ENCODE measurements at regions not wholly inside any gene's neighbourhood (a gene's known extent, or its start where the extent isn't known, plus 50 kb on each side); places are given as distances from the start of the nearest gene placed in this dataset.

- no peak for TF ChIP-seq CTCF (IDR thresholded peaks at IDR 0.05; ENCODE audit: insufficient read depth, low read length, poor library complexity, severe bottlenecking)
- TF ChIP-seq EZH2phosphoT487 (conservative IDR thresholded peaks at IDR 0.05; ENCODE audit: low read length) = no peak
- Histone ChIP-seq H3K4me2 (ENCODE audit: low read depth, low read length, poor library complexity, severe bottlenecking) (no peak overlapping the region), H3K79me2 (ENCODE audit: insufficient read depth, low read length) (no peaks in the 10 kb centered on the region), H3K9me2 (replicated peaks; ENCODE audit: insufficient read depth, low read length) (no peaks in the 10 kb centered on the region), H3F3A (ENCODE audit: insufficient read depth) (no peaks in the 10 kb centered on the region), H3K36me3 (ENCODE audit: low read length) (no peaks in the 10 kb centered on the region), H3K4me3 (ENCODE audit: insufficient read depth, low read length, poor library complexity, severe bottlenecking) (no peak overlapping the region), H4K20me1 (ENCODE audit: low read depth, low read length) (no peaks in the 10 kb centered on the region), H3K27ac (ENCODE audit: low read depth, low read length) (no peak overlapping the region), H3K27me3 (ENCODE audit: low read length) (no peaks in the 10 kb centered on the region), H3K9me3 (ENCODE audit: insufficient read depth, low read length) (no peaks in the 10 kb centered on the region), H2AFZ (ENCODE audit: low read depth, low read length, severe bottlenecking) (no peak overlapping the region), H3K9ac (ENCODE audit: low read length) (no peak overlapping the region)
Measured at GRCh38 chr12:34348064-34348463, 325.8 kb downstream of the ALG10 start.

GRCh38 chr12:34348836-34349672 is 326.8 kb downstream of the ALG10 start:
- Histone ChIP-seq H3K27me3 (ENCODE audit: low read length) (no peaks in the 10 kb centered on the region), H2AFZ (ENCODE audit: low read depth, low read length, severe bottlenecking) (no peak overlapping the region), H3F3A (ENCODE audit: insufficient read depth) (no peaks in the 10 kb centered on the region), H3K36me3 (ENCODE audit: low read length) (no peaks in the 10 kb centered on the region), H3K4me2 (ENCODE audit: low read depth, low read length, poor library complexity, severe bottlenecking) (no peak overlapping the region), H3K4me3 (ENCODE audit: insufficient read depth, low read length, poor library complexity, severe bottlenecking) (no peak overlapping the region), H4K20me1 (ENCODE audit: low read depth, low read length) (no peaks in the 10 kb centered on the region), H3K79me2 (ENCODE audit: insufficient read depth, low read length) (no peaks in the 10 kb centered on the region), H3K27ac (ENCODE audit: low read depth, low read length) (no peak overlapping the region), H3K9ac (ENCODE audit: low read length) (no peak overlapping the region), H3K9me2 (replicated peaks; ENCODE audit: insufficient read depth, low read length) (no peaks in the 10 kb centered on the region), H3K9me3 (ENCODE audit: insufficient read depth, low read length) (no peaks in the 10 kb centered on the region)
- TF ChIP-seq EZH2phosphoT487 (conservative IDR thresholded peaks at IDR 0.05; ENCODE audit: low read length) = no peak
- TF ChIP-seq CTCF (IDR thresholded peaks at IDR 0.05; ENCODE audit: insufficient read depth, low read length, poor library complexity, severe bottlenecking) = no peak

- no peaks in the 10 kb centered on the region for H3K9me3 ChIP-seq (ENCODE audit: insufficient read depth, low read length)
- no peaks in the 10 kb centered on the region for H3K9me2 ChIP-seq (replicated peaks; ENCODE audit: insufficient read depth, low read length)
- H4K20me1 ChIP-seq (ENCODE audit: low read depth, low read length) = no peaks in the 10 kb centered on the region
- no peaks in the 10 kb centered on the region for H3F3A ChIP-seq (ENCODE audit: insufficient read depth)
- H3K4me3 ChIP-seq (ENCODE audit: insufficient read depth, low read length, poor library complexity, severe bottlenecking) = no peak overlapping the region
- no peak overlapping the region for H3K27ac ChIP-seq (ENCODE audit: low read depth, low read length)
- H3K27me3 ChIP-seq (ENCODE audit: low read length) = no peaks in the 10 kb centered on the region
- no peak overlapping the region for H2AFZ ChIP-seq (ENCODE audit: low read depth, low read length, severe bottlenecking)
- TF ChIP-seq CTCF (IDR thresholded peaks at IDR 0.05; ENCODE audit: insufficient read depth, low read length, poor library complexity, severe bottlenecking) (no peak), EZH2phosphoT487 (conservative IDR thresholded peaks at IDR 0.05; ENCODE audit: low read length) (no peak)
- H3K36me3 ChIP-seq (ENCODE audit: low read length) = no peaks in the 10 kb centered on the region
- H3K9ac ChIP-seq (ENCODE audit: low read length) = no peak overlapping the region
- H3K4me2 ChIP-seq (ENCODE audit: low read depth, low read length, poor library complexity, severe bottlenecking) = no peak overlapping the region
- no peaks in the 10 kb centered on the region for H3K79me2 ChIP-seq (ENCODE audit: insufficient read depth, low read length)
Measured at GRCh38 chr12:34349673-34349961, 327.3 kb downstream of the ALG10 start.
